GM21717 (cell line): ENCODE measurements at regions not wholly inside any gene's neighbourhood (a gene's known extent, or its start where the extent isn't known, plus 50 kb on each side); places are given as distances from the start of the nearest gene placed in this dataset.

ENCODE experiments used
- ATAC-seq: cut with Tn5 transposase; IDR thresholded peaks from one replicate; pipeline ENCODE4 v1.9.1; 2021; ENCODE audit warnings: mild to moderate bottlenecking, moderate library complexity; ENCODE audit not compliant: unreplicated experiment

DNA sequence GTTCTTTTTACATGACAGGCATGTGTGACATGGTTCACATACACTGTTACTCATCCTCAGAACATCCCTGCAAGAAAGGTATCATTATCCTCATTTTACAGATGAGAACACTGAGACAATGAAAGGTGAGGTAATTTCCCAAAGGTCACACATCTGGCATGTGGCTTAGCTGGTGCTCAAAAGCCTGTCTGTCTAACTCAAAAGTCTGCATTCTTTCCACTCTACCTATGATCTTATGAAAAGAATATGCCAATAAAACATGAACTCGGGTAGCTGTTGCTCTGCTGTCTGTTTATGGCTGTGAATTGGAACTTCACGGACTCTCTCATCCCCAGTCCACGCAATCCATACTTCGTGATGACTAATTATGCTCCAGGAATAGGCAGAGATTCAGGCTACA is 79.0 kb upstream of the ODAD2 start:
- no peak for ATAC-seq

DNA sequence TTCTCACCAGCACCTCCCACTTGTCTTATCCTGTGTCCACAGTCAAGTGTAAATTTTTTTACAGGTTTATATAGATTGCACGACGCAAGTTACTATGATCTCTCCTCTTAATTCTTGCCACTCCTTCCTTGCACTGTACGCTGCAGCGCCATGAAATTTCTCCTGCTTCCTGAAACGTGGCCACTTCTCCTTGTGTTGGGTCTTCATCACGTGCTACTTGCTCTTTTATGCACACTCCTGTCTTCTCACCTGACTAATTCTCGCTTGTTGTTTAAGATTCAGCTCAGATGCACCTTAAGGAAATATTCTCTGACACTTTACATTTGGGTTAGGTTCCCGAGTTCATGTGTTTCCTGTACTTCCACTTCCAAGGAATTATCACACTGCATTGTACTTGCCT is 76.5 kb upstream of the ODAD2 start:
- ATAC-seq, result no peak

DNA sequence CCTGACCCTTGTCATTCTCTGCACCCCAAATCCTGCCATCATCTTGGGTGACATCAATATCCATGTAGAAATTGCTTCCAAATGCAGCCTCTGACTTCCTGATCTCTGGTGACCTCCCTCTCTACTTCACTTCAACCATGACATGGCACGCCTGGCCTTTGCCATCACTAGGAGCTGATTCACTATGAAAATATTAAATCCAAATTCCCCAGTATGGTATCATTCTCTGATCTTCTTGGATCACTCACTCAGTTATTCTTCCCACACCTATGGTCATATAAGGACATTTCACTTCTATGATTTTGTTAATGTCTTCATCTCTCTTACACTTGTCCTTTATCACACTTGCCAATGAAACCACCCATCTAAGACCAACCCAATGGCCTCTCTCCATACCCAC is 73.7 kb upstream of the ODAD2 start:
- ATAC-seq, result no peak

GRCh38 chr10:28060031-28060607 is 61.2 kb upstream of the ODAD2 start:
- ATAC-seq, result no peak

DNA sequence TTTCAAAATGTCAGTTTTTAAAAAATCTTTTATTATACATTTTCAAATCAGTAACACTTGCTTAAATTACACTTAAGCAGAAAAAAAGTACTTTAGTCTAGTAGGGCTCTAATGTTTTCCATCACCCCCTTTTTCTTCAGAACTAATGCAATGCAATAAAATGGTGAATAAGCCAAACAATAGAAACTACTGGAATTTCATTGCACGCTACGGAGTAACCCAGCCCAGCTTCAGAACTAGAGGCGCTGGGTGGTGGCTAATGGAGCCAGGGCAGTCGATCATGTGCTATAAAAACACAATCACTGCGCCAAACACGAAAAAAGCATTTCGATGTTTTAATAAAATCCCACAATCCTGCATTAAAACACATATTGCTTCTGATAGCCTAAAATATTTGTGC is 59.9 kb upstream of the ODAD2 start:
- ATAC-seq, result no peak

DNA sequence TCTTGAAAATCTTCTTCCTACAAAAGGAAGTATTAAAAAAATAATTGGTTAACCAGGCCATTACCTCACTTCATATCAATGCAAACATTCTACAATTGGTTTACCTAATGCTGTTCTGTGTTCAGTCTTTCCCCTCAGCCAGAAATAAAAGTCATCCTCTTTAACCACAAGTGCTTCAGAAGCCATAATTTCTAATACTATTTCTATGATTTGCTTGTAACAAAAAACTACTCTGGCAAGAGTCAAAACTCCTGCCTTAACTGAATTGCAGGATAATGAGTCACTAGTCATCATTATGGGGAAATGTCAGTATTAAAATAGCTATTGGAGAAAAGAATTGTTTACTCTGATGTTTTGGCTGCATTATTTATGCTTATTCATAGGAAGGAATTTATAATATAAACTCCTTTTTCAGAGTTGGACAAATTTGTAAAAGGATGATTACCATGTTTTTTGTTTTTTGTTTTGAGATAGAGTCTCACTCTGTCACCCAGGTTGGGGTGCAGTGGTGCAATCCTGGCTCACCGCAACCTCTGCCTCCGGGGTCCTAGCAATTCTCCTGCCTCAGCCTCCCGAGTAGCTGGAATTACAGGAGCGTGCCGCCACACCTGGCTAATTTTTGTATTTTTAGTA is 55.5 kb upstream of the ODAD2 start:
- ATAC-seq, result no peak

DNA sequence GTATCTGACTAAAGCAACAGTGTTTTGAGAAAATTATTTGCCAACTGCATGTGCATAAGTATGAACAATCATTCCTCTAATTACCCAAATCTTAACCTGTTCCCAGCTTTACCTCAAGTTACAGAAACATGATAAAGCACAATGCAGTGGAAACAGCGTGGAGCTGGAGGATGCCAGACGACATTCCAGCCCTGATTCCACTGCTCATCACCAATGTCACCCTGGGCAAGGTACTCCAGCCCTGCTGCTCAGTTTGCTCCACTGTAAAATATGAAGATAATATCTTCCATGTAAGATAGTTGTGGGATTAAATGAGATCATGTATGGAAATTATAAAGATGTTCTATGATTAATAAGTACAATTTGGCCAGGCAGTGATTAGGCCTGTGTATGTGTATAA is 50.4 kb upstream of the ODAD2 start:
- ATAC-seq, result no peak
